ENCODE measurements at regions not wholly inside any gene's neighbourhood (a gene's known extent, or its start where the extent isn't known, plus 50 kb on each side); places are given as distances from the start of the nearest gene placed in this dataset.

GRCh38 chr9:134259708-134260107 is 66.5 kb upstream of the RXRA start:
- TF ChIP-seq CTCF (IDR thresholded peaks at IDR 0.05; ENCODE audit: insufficient read depth, low read length) (no peak), REST (IDR thresholded peaks at IDR 0.05; ENCODE audit: insufficient replicate concordance, low read depth) (no peak), POLR2AphosphoS5 (IDR thresholded peaks at IDR 0.05; ENCODE audit: low read depth) (no peak)

Measured in HL-60 (cell line).